Ureter (tissue), 1 donor: ENCODE measurements at regions not wholly inside any gene's neighbourhood (a gene's known extent, or its start where the extent isn't known, plus 50 kb on each side); places are given as distances from the start of the nearest gene placed in this dataset.

ENCODE experiments used
- DNase-seq: peaks from one replicate; pipeline ENCODE4 v3.0.0-alpha.2; 2020; ENCODE audit warnings: low spot score
- donor health status: DM: yes; HTN: yes; CAD: no.

DNA sequence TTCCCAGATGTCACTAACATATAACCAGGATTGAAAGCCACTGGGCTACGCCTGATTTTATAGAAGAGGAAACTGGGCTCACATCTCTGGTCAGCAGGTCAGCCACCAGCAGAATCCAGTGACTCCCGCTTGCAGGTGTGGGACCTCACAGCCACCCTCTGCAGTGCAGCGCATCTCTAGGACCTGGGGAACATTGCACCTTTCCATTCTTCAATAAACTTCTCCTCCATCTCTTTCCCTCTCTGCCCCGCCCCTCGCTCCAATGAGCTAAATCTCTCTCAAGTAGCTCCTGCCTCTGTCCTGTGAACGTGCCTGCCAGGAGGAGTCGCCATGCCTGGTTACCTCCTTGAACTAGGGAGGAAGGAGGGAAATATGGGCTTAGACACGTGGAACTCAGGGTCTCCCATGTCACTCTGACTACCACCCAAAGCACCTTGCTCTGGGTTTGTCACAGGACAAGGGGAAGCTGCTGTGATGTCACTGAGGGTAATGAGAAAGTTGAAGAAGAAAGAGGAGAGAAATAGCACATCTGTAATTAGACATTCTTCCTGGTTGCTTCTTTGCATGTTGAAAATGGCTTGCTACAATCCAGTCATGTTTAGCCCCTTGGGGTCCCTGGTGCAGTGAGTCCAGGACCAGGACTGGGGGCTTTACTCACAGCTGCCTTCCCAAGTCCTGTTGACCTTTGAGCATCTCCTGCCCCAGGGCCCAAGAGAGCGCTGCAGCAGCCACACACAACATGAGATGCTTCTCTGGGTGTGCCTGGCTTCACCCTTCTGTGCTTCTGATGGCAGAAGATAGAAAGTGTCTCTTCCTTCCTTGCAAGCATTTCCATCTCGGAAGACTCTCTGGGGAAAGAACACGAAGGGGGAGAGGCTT, 469.4 kb downstream of the PREX1 start:
- no peak for DNase-seq

DNA sequence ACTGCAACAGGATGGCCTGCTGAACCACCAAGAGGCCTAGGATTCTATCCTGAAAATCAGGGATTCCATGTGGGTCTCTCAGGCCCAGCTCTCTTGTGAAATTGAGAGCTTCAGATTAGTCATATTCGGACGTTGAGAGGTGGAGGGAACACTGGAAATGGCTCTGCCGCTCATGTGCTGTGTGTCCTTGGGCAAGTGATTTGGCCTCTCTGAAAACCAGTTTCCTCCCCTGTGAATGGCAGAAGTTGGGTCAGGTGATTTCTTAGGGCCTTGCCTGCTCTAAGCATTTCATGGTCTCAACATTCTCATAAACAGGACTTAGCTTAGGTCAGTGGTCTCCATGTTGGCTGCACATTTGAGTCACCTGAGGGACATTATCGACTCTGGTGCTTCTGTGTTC, 470.1 kb downstream of the PREX1 start:
- DNase-seq = no peak

- no peak for DNase-seq
Observed at GRCh38 chr20:48354903-48355302, 472.9 kb downstream of the PREX1 start.

DNA sequence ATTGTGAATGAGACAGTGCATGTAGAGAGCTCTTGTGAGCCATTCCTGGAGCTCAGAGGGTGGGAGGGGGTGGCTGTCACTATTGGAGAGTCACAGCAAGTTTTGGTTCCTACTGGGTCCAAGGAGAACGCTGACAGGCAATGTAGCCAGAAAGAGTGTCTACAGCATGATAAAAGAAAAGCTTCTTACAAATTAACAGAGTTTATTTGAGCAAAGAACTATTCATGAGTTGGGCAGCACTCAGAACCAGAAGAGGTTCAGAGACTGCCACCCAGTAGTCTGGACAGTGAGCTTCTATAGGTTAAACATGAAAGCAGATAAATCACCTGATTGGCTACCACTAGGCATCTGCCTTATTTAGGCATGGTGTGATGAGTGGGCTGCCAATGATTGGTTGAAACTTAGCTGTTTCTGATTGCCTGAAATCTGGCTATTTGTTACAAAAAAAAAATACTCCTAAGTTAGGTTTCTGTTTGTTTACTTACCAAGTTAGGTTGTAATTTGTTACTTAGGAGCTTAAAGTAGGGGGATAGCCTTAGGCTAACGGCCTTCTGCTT, 473.4 kb downstream of the PREX1 start:
- no peak for DNase-seq

- DNase-seq = no peak
Observed at GRCh38 chr20:48352628-48353027, 475.2 kb downstream of the PREX1 start.

DNA sequence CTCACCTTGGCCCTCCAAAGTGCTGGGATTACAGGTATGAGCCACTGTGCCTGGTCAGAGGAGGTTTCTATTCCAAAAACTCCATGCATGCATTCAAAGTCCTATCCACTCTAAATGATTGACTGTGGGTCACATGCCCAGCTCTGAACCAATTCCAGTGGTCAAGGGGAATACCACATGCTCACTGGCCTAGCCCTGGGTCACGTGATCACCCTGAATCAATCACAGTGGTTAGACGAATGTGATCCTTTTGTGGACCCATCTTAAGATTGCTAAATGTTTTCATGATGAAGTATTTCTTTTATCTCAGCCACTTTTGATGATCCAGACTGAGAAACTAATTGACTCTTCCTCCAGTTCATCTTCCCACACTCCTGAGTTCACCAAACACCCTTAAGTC, 475.8 kb downstream of the PREX1 start:
- no peak for DNase-seq

DNA sequence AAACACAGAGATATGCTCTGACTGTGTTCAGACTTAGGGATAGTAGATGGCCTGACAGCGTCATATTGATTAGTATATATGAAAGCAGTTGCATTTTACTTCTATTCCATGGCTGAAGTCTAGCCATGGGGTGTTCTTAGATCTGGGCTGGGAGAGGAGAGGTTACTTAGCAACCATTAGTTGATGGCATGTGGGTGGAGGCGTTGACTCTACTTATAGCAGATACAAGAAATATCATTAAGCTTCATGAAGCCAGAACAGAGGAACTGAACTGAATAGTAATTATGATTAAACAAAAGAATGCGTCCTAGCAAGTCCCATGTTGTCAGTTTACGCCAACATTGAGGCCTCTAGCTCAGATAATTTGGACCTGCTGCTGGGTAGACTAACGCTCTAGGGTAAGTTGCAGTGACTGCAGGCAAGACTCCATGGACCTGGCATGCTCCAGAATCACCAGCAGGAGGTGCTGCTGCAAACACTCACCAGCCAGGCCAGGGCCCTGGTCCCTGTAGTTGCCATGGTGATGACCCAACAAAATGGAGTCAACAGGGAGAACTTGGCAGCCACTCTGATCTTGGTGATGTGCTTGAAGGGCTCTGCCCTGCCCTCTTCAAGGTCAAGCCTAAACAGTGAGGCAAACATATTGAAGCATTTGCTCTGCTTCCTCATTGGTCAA, 477.3 kb downstream of the PREX1 start:
- no peak for DNase-seq

- DNase-seq = no peak
Observed at GRCh38 chr20:48349656-48350055, 478.1 kb downstream of the PREX1 start.

DNA sequence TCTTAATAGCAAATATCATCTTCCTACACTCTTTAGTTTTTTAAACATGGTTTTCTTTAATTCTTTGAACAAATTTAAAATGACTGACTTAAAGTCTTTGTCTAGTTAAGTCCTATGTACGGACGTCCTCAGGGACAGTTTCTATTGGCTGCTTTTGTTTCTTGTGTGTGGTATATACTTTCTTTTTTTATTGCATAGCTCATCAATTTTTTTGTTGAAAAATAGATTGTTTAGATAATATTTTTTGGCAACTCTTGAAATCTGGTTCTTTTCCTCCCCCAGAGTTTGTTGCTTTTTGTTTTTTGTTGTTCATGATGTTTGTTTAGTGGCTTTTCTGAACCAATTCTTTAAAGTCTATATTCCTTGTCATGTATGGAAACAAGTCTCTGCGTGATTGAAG, 479.8 kb downstream of the PREX1 start:
- no peak for DNase-seq

DNA sequence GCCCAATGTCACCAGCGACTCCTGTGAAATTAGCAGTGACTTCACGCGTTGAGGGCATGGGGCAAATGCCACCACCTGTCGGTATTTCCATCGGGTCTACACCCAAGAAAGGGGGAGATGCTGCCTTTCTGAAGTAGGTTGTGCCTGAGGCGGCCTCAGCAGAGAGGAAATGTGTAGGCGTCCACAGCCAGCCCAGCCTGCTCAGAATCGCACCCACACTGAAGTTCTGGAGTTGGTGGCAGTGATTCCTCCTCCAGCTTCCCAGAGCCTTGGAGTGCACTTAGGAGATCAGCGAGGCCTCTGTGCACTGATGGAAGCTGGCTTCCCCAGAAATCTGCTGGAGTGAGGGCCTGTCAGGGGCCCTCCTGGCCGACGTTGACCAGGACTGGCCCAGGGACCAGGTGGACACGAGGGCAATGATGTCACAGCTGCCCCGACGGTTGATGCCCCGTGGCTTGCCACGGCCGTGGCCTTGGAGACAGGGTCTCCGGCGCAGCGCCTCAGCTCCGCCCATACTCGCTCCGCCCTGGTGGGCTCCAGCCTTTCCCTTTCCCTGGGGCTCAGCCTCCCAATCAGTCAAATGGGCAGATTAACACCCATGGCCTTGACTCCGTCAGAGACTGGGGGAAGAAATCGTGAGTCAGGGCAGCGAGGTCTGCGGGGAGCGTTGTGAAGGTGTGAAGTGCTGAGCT, 484.8 kb downstream of the PREX1 start:
- no peak for DNase-seq

DNA sequence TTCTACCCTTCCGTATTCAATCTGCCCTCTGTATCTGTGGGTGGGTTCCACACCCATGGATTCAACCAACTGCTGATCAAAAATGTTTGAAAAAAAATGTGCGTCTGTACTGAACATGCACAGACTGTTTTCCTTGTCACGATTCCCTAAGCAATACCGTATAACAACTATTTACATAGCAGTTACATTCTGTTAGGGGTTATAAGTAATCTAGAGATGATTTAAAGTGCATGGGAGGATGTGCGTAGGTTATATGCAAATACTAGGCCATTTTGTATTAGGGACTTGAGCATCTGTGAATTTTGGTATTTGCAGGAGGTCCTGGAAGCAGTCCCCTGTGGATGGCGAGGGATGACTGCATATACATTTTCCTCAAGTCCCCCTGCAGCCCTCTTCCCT, 486.9 kb downstream of the PREX1 start:
- DNase-seq = no peak

GRCh38 chr20:48339986-48340882, 487.6 kb downstream of the PREX1 start:
- no peak for DNase-seq

DNA sequence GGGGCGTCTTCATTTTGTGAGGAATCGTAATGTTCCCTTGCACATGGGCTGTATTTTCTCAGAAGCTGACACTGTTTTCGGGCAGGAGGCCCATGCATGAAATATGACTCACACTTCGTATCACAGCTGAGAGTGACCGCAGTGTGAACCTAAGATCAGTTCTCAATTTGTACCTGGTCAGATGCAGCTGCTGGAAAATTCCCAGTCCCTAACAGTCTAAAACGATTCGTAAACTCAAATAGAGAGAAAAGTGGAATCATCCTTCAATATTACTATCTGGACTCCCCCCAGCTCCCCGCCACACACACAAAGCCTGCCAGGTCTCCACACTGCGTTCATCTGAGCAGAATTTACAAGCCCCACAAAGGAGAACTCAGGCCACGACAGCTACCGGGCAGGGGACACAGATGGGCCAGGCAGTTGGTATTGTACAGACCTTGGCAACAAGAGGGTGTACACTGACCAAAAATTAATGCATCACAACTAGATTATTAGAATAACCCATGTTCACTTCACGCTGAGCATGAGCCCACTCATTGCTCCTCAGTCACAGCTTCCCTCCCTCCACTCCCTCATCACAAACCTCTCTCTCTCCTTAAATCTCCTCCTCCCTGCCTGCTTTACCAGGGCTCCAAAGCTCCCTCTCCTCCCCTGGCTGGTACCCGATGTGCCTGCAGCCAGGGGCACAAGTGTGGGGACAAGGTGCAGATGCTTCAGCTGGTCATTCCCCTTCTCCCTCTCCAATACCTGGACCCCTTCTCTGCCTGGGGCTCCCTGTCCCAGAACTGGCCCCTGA, 488.4 kb downstream of the PREX1 start:
- no peak for DNase-seq

DNA sequence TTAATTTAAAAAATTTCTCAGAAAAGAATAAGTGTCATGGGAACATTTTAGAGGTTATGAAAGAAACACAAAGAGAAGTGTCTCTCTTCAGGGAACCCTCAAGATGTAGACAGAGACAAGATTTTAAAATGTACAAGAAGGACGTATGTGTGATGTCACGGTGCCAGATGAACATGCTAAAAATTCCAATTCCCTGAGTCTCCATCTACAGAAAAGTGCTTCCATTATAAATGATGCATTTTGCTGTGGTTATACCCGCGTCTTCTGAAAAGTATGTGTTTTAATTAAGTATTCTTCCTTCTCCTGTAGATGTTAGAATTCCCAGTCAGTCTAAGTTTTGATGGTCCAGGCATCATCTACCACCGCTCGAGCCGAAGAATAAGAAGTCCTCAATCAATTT, 489.1 kb downstream of the PREX1 start:
- DNase-seq = no peak

- DNase-seq = no peak
Observed at GRCh38 chr20:48336597-48336996, 491.2 kb downstream of the PREX1 start.

- DNase-seq = no peak
Observed at GRCh38 chr20:48335308-48336050, 492.3 kb downstream of the PREX1 start.

DNA sequence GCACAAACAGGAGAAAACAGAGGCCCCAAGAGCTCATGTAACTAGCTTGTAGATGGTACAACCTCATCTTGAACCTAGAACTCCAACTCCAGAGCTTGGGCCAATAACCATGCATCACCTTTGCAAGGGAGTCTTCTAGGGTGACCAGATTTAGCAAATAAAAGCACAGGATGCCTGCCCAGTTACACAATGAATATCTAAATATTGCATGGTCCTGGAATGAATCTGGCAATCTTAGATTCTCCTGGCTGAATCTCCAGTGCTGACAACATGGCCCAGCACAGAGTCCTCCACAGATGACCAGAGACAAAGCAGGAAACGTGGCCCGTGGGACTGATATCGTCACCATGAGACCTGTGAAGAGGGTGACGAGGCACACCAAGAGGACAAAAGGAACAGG, 494.1 kb downstream of the PREX1 start:
- DNase-seq = no peak

DNA sequence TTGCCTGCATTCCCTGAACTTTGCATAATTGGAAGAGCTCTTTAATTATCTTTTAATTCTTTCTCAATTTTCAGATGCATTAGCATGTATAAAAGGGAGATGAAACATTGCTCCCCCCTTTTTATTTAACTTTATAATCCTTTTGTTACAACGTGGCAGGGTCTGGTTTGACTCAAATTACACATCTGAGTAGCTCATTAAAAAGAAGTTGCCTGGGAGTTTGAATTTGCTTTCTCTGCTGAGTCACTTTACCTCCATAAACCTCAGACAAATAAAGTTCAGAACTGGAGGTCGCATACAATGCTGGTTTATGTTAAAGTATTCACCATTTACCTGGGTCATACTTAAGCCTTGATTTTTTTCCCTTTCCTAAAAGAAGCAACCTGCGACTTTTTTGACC, 495.2 kb downstream of the PREX1 start:
- no peak for DNase-seq

GRCh38 chr20:48331518-48332286, 496.1 kb downstream of the PREX1 start:
- DNase-seq = no peak
